GM23338 (cell line): ENCODE measurements at regions not wholly inside any gene's neighbourhood (a gene's known extent, or its start where the extent isn't known, plus 50 kb on each side); places are given as distances from the start of the nearest gene placed in this dataset.
A peak's percentile ranks its signal among the peaks of the same experiment; 100 is the strongest.

ENCODE experiments used
- ATAC-seq: fragments of 200-7000 bp; cut with Tn5 transposase; 3 replicates; pipeline ENCODE4 v1.9.1; 2020
- DNase-seq: peaks from one replicate; pipeline ENCODE4 v3.0.0-alpha.2; 2015; ENCODE audit warnings: low spot score
- H2AFZ ChIP-seq: fragments of 200-600 bp; sonication (generic); 2 replicates; pipeline ENCODE4 v1.8.0; 2016; ENCODE audit warnings: antibody characterized with exemption, mild to moderate bottlenecking, moderate library complexity
- H3F3A ChIP-seq: fragments of 200-600 bp; sonication (generic); replicated peaks from 2 replicates; pipeline ENCODE4 v1.8.0; 2017; ENCODE audit warnings: antibody characterized with exemption, mixed run types, low read depth
- H3K27ac ChIP-seq: fragments of 200-600 bp; sonication (generic); 2 replicates; pipeline ENCODE4 v1.6.1; 2016; ENCODE audit warnings: low read depth
- H3K27me3 ChIP-seq: fragments of 200-600 bp; sonication (generic); 2 replicates; pipeline ENCODE4 v1.8.0; 2016; ENCODE audit warnings: mild to moderate bottlenecking, mixed run types, moderate library complexity; ENCODE audit not compliant: insufficient read depth
- H3K36me3 ChIP-seq: fragments of 200-600 bp; sonication (generic); 2 replicates; pipeline ENCODE4 v1.8.0; 2016; ENCODE audit warnings: mild to moderate bottlenecking; ENCODE audit not compliant: insufficient read depth
- H3K4me1 ChIP-seq: fragments of 200-600 bp; sonication (generic); 2 replicates; pipeline ENCODE4 v1.8.0; 2016; ENCODE audit warnings: mild to moderate bottlenecking, moderate library complexity; ENCODE audit not compliant: insufficient read depth
- H3K4me2 ChIP-seq: fragments of 200-600 bp; sonication (generic); 2 replicates; pipeline ENCODE4 v1.7.1; 2017; ENCODE audit warnings: mixed run types
- H3K4me3 ChIP-seq: fragments of 200-600 bp; sonication (generic); 2 replicates; pipeline ENCODE4 v1.6.1; 2016; ENCODE audit warnings: mixed run types
- H3K79me2 ChIP-seq: fragments of 200-600 bp; sonication (generic); replicated peaks from 2 replicates; pipeline ENCODE4 v1.8.0; 2017; ENCODE audit warnings: mild to moderate bottlenecking; ENCODE audit not compliant: insufficient read depth
- H3K9me2 ChIP-seq: fragments of 200-600 bp; sonication (generic); 2 replicates; pipeline ENCODE4 v1.8.0; 2017; ENCODE audit not compliant: insufficient read depth
- H4K20me1 ChIP-seq: fragments of 200-600 bp; sonication (generic); replicated peaks from 2 replicates; pipeline ENCODE4 v1.8.0; 2017; ENCODE audit warnings: mild to moderate bottlenecking; ENCODE audit not compliant: insufficient read depth
- H3K27ac Mint-ChIP-seq: 2 replicates; pipeline ENCODE4 v1.8.0; 2020; ENCODE audit warnings: inconsistent platforms, mild to moderate bottlenecking, moderate library complexity, mixed read lengths
- H3K27me3 Mint-ChIP-seq: 3 replicates; pipeline ENCODE4 v1.8.0; 2022; ENCODE audit warnings: low read depth, mild to moderate bottlenecking, moderate library complexity, mixed read lengths, inconsistent platforms; ENCODE audit not compliant: insufficient read depth, poor library complexity
- H3K36me3 Mint-ChIP-seq: 3 replicates; pipeline ENCODE4 v1.8.0; 2021; ENCODE audit warnings: low read depth, mild to moderate bottlenecking, inconsistent platforms, moderate library complexity, mixed read lengths
- H3K4me1 Mint-ChIP-seq: 3 replicates; pipeline ENCODE4 v1.8.0; 2020; ENCODE audit warnings: mild to moderate bottlenecking, inconsistent platforms, mixed read lengths
- H3K4me3 Mint-ChIP-seq: 3 replicates; pipeline ENCODE4 v1.8.0; 2021; ENCODE audit warnings: moderate library complexity, mild to moderate bottlenecking, inconsistent platforms, mixed read lengths
- H3K9me3 Mint-ChIP-seq: 3 replicates; pipeline ENCODE4 v1.8.0; 2020; ENCODE audit warnings: moderate library complexity, mild to moderate bottlenecking, inconsistent platforms, mixed read lengths
- CREB1 ChIP-seq: fragments of 250-450 bp; sonication (Bioruptor Pico); IDR thresholded peaks from 2 replicates; pipeline ENCODE4 v1.5.0; 2020; ENCODE audit warnings: low read depth, mild to moderate bottlenecking, moderate library complexity
- EZH2 ChIP-seq: fragments of 200-600 bp; sonication (generic); IDR thresholded peaks from one replicate; pipeline ENCODE4 v1.8.0; 2017; ENCODE audit warnings: antibody characterized with exemption, mild to moderate bottlenecking, low read depth; ENCODE audit not compliant: unreplicated experiment
- EZH2phosphoT487 ChIP-seq: fragments of 200-600 bp; sonication (generic); IDR thresholded peaks from one replicate; pipeline ENCODE4 v1.8.1; 2018; ENCODE audit warnings: antibody characterized with exemption; ENCODE audit not compliant: unreplicated experiment
- JUNB ChIP-seq: IDR thresholded peaks from one replicate; pipeline ENCODE4 v1.6.1; 2016; ENCODE audit warnings: antibody characterized with exemption; ENCODE audit not compliant: unreplicated experiment
- NANOG ChIP-seq: IDR thresholded peaks from 2 replicates; pipeline ENCODE4 v1.6.1; 2016; ENCODE audit warnings: antibody characterized with exemption, borderline replicate concordance
- POLR2AphosphoS5 ChIP-seq: IDR thresholded peaks from 2 replicates; pipeline ENCODE4 v1.6.1; 2016; ENCODE audit warnings: antibody characterized with exemption, low read depth
- STAT1 ChIP-seq: IDR thresholded peaks from one replicate; pipeline ENCODE4 v1.6.1; 2016; ENCODE audit warnings: antibody characterized with exemption; ENCODE audit not compliant: unreplicated experiment
- ZNF114 ChIP-seq: fragments of 250-450 bp; sonication (Bioruptor Pico); IDR thresholded peaks from 2 replicates; pipeline ENCODE4 v1.5.0; 2020; ENCODE audit warnings: mild to moderate bottlenecking, moderate library complexity
- ZNF331 ChIP-seq: fragments of 250-450 bp; sonication (Bioruptor Pico); IDR thresholded peaks from 2 replicates; pipeline ENCODE4 v1.5.0; 2020; ENCODE audit warnings: low read depth, mild to moderate bottlenecking, moderate library complexity
- TF ChIP-seq, protein P1 (sequence below): IDR thresholded peaks from 2 replicates; pipeline ENCODE4 v1.6.1; 2016; ENCODE audit warnings: antibody characterized with exemption
- TF ChIP-seq, protein P2 (sequence below): IDR thresholded peaks from one replicate; pipeline ENCODE4 v1.6.1; 2018; ENCODE audit warnings: antibody characterized with exemption; ENCODE audit not compliant: unreplicated experiment
- TF ChIP-seq, protein P3 (sequence below): fragments of 250-450 bp; sonication (Bioruptor Pico); IDR thresholded peaks from 2 replicates; pipeline ENCODE4 v1.5.0; 2020; ENCODE audit warnings: mild to moderate bottlenecking, moderate library complexity
- TF ChIP-seq, protein P4 (sequence below), 2 experiments: fragments of 200-600 bp in 1 of 2; sonication (generic) in 1 of 2; conservative IDR thresholded peaks; 2 replicates each; pipeline versions ENCODE4 v1.5.1 to v1.6.1; 2016 to 2017; ENCODE audit warnings: antibody characterized with exemption in 2 of 2, low read depth in 2 of 2, mild to moderate bottlenecking in 2 of 2, moderate library complexity in 1 of 2

DNA sequence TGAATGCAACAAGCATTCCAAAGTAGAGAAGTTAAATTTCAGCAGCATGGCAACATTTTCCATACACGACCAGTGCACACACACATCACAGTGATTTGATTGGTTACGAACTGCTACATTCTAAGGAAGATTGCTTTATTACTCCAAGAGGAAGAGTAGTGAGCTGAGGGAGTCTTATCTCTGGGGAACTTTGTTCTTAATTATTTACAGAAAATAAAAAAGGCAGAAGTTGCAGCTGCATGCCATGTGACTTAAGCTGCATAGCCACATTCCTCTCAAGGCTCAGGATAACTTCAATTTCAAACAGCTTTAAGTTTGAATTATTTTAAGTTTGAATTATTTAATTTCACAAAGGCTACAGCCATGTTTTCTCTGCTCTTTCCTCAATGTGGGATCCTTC is 71.6 kb upstream of the HSPB3 start:
- Histone ChIP-seq H3F3A (no peaks in the 10 kb centered on the region), H3K4me2 (no peak overlapping the region), H3K4me1 (peaks cover 11% of the 10 kb centered on the region; the same call in 1 of the 2 replicates), H3K4me3 (no peak overlapping the region), H2AFZ (peak overlapping the region; percentile 59; the same call in 1 of the 2 replicates), H3K27me3 (no peaks in the 10 kb centered on the region), H3K27ac (no peak overlapping the region), H3K36me3 (0 out of 2 replicates have a peak, but pooled peaks cover 9% of the 10 kb centered on the region), H4K20me1 (no peaks in the 10 kb centered on the region), H3K79me2 (no peaks in the 10 kb centered on the region), H3K9me2 (no peaks in the 10 kb centered on the region)
- Mint-ChIP-seq H3K27ac (no peak overlapping the region), H3K36me3 (peaks cover 16% of the 10 kb centered on the region), H3K4me1 (peaks cover 5% of the 10 kb centered on the region; the same call in 1 of the 3 replicates), H3K9me3 (peaks cover 26% of the 10 kb centered on the region), H3K4me3 (no peak overlapping the region), H3K27me3 (peaks cover 1% of the 10 kb centered on the region)
- ATAC-seq (no peak), DNase-seq (no peak)
- no peak for TF ChIP-seq STAT1
- TF ChIP-seq EZH2 = no peak
- TF ChIP-seq, protein P1, sequence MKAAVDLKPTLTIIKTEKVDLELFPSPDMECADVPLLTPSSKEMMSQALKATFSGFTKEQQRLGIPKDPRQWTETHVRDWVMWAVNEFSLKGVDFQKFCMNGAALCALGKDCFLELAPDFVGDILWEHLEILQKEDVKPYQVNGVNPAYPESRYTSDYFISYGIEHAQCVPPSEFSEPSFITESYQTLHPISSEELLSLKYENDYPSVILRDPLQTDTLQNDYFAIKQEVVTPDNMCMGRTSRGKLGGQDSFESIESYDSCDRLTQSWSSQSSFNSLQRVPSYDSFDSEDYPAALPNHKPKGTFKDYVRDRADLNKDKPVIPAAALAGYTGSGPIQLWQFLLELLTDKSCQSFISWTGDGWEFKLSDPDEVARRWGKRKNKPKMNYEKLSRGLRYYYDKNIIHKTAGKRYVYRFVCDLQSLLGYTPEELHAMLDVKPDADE = no peak
- TF ChIP-seq NANOG = no peak
- TF ChIP-seq, protein P2, sequence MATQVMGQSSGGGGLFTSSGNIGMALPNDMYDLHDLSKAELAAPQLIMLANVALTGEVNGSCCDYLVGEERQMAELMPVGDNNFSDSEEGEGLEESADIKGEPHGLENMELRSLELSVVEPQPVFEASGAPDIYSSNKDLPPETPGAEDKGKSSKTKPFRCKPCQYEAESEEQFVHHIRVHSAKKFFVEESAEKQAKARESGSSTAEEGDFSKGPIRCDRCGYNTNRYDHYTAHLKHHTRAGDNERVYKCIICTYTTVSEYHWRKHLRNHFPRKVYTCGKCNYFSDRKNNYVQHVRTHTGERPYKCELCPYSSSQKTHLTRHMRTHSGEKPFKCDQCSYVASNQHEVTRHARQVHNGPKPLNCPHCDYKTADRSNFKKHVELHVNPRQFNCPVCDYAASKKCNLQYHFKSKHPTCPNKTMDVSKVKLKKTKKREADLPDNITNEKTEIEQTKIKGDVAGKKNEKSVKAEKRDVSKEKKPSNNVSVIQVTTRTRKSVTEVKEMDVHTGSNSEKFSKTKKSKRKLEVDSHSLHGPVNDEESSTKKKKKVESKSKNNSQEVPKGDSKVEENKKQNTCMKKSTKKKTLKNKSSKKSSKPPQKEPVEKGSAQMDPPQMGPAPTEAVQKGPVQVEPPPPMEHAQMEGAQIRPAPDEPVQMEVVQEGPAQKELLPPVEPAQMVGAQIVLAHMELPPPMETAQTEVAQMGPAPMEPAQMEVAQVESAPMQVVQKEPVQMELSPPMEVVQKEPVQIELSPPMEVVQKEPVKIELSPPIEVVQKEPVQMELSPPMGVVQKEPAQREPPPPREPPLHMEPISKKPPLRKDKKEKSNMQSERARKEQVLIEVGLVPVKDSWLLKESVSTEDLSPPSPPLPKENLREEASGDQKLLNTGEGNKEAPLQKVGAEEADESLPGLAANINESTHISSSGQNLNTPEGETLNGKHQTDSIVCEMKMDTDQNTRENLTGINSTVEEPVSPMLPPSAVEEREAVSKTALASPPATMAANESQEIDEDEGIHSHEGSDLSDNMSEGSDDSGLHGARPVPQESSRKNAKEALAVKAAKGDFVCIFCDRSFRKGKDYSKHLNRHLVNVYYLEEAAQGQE = no peak
- TF ChIP-seq, protein P3, sequence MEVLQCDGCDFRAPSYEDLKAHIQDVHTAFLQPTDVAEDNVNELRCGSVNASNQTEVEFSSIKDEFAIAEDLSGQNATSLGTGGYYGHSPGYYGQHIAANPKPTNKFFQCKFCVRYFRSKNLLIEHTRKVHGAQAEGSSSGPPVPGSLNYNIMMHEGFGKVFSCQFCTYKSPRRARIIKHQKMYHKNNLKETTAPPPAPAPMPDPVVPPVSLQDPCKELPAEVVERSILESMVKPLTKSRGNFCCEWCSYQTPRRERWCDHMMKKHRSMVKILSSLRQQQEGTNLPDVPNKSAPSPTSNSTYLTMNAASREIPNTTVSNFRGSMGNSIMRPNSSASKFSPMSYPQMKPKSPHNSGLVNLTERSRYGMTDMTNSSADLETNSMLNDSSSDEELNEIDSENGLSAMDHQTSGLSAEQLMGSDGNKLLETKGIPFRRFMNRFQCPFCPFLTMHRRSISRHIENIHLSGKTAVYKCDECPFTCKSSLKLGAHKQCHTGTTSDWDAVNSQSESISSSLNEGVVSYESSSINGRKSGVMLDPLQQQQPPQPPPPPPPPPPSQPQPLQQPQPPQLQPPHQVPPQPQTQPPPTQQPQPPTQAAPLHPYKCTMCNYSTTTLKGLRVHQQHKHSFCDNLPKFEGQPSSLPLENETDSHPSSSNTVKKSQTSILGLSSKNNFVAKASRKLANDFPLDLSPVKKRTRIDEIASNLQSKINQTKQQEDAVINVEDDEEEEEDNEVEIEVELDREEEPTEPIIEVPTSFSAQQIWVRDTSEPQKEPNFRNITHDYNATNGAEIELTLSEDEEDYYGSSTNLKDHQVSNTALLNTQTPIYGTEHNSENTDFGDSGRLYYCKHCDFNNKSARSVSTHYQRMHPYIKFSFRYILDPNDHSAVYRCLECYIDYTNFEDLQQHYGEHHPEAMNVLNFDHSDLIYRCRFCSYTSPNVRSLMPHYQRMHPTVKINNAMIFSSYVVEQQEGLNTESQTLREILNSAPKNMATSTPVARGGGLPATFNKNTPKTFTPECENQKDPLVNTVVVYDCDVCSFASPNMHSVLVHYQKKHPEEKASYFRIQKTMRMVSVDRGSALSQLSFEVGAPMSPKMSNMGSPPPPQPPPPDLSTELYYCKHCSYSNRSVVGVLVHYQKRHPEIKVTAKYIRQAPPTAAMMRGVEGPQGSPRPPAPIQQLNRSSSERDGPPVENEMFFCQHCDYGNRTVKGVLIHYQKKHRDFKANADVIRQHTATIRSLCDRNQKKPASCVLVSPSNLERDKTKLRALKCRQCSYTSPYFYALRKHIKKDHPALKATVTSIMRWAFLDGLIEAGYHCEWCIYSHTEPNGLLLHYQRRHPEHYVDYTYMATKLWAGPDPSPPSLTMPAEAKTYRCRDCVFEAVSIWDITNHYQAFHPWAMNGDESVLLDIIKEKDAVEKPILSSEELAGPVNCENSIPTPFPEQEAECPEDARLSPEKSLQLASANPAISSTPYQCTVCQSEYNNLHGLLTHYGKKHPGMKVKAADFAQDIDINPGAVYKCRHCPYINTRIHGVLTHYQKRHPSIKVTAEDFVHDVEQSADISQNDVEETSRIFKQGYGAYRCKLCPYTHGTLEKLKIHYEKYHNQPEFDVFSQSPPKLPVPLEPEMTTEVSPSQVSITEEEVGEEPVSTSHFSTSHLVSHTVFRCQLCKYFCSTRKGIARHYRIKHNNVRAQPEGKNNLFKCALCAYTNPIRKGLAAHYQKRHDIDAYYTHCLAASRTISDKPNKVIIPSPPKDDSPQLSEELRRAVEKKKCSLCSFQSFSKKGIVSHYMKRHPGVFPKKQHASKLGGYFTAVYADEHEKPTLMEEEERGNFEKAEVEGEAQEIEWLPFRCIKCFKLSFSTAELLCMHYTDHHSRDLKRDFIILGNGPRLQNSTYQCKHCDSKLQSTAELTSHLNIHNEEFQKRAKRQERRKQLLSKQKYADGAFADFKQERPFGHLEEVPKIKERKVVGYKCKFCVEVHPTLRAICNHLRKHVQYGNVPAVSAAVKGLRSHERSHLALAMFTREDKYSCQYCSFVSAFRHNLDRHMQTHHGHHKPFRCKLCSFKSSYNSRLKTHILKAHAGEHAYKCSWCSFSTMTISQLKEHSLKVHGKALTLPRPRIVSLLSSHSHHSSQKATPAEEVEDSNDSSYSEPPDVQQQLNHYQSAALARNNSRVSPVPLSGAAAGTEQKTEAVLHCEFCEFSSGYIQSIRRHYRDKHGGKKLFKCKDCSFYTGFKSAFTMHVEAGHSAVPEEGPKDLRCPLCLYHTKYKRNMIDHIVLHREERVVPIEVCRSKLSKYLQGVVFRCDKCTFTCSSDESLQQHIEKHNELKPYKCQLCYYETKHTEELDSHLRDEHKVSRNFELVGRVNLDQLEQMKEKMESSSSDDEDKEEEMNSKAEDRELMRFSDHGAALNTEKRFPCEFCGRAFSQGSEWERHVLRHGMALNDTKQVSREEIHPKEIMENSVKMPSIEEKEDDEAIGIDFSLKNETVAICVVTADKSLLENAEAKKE (CRISPR knock-in tag) = no peak
- TF ChIP-seq ZNF331 = no peak
- TF ChIP-seq EZH2phosphoT487 = no peak
- TF ChIP-seq JUNB = no peak
- TF ChIP-seq, protein P4, sequence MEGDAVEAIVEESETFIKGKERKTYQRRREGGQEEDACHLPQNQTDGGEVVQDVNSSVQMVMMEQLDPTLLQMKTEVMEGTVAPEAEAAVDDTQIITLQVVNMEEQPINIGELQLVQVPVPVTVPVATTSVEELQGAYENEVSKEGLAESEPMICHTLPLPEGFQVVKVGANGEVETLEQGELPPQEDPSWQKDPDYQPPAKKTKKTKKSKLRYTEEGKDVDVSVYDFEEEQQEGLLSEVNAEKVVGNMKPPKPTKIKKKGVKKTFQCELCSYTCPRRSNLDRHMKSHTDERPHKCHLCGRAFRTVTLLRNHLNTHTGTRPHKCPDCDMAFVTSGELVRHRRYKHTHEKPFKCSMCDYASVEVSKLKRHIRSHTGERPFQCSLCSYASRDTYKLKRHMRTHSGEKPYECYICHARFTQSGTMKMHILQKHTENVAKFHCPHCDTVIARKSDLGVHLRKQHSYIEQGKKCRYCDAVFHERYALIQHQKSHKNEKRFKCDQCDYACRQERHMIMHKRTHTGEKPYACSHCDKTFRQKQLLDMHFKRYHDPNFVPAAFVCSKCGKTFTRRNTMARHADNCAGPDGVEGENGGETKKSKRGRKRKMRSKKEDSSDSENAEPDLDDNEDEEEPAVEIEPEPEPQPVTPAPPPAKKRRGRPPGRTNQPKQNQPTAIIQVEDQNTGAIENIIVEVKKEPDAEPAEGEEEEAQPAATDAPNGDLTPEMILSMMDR (conservative IDR thresholded peaks at IDR 0.05; ENCODE audit: low read depth in 2 of 2) = no peak
- no peak for TF ChIP-seq POLR2AphosphoS5
- no peak for TF ChIP-seq CREB1 (CRISPR knock-in tag)
- no peak for TF ChIP-seq ZNF114 (CRISPR knock-in tag)
